Left colon (tissue), 2 donors: ENCODE measurements at regions not wholly inside any gene's neighbourhood (a gene's known extent, or its start where the extent isn't known, plus 50 kb on each side); places are given as distances from the start of the nearest gene placed in this dataset.

Source experiments
- ATAC-seq: fragments of 200-7000 bp; cut with Tn5 transposase; one replicate; pipeline ENCODE4 v1.9.1; 2020; ENCODE audit warnings: mild to moderate bottlenecking, moderate library complexity
- DNase-seq, 2 donors: peaks; one replicate each; pipeline ENCODE4 v3.0.0-alpha.2; 2020
- intact Hi-C, 2 donors: fragments of 100-400 bp; cut with DNase I in 1 of 2; cut with micrococcal nuclease in 1 of 2; formaldehyde crosslinking; loops; one replicate each; pipeline versions ENCODE4 v1.11.2 to v1.14.0; 2022; cut with DNase I, micrococcal nuclease
- donor health status: DM: no; HTN: no; CAD: no.
- donor health status: DM: yes; HTN: yes; CAD: no.

GRCh38 chr2:191738003-191738402, 60.1 kb downstream of the NABP1 start:
- intact Hi-C loops = no loop called here
- ATAC-seq = no peak
- DNase-seq = no peak

- intact Hi-C loops = no loop called here
- DNase-seq (no peak), ATAC-seq (no peak)
These were observed 60.7 kb downstream of the NABP1 start for GRCh38 chr2:191738667-191739066.

DNA sequence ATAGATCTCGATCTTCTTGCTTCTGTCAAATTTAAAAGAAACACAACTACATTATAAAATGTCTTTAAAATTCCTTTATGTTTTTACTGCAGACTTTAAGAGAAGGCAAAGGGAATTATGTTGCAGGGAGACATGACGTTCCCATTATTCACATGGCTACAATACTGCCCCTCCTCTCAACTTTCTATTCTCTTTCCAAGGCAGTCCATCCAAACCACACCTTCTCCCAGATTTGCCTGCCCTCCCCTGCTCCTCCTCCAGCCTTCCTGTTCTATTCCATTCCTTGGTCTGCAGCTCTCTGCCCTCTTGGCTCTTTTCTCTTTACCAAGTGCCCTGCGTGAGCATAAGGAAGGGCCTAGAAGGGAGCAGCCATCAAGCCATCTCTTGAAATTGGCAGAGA, 61.3 kb downstream of the NABP1 start:
- intact Hi-C loops = no loop called here
- DNase-seq (no peak), ATAC-seq (no peak)

DNA sequence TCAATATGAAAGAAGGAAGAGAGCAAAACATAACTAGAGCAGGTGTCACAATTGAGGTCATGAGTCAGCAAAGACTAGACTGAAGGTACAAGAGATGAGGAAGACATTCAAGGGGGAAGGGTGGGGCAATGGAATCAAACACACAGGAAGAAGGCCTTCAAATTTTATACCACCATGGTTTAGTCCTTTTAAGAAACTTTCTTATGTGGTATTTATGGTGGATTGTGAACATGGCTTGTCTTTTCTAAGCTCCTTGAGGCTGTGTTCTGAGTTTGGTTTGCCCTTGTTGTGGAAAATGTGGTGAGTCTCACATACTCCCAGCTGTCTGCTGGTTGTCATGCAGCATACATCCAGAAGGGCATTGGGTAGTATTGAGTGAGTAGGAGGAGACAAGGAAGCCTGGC, 62.1 kb downstream of the NABP1 start:
- DNase-seq (no peak), ATAC-seq (no peak)
- intact Hi-C loops = no loop called here

DNA sequence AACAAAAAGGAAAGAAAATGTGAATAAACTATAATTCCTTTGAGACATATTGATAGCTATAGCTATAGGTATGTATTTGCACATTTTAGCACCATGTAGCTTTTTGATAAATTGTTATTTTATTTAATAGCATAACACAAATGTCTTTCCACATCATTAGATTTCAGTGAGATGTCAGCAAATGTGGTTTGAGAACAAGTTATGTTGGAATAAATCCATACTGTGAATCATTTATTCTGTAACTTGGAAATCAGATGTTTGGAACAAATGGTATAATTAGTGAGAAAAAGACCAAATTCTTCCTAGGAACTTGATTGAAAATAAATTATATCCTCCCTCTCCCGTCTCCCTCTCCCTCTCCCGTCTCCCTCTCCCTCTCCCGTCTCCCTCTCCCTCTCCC, 62.8 kb downstream of the NABP1 start:
- intact Hi-C loops = no loop called here
- no peak for DNase-seq
- no peak for ATAC-seq

DNA sequence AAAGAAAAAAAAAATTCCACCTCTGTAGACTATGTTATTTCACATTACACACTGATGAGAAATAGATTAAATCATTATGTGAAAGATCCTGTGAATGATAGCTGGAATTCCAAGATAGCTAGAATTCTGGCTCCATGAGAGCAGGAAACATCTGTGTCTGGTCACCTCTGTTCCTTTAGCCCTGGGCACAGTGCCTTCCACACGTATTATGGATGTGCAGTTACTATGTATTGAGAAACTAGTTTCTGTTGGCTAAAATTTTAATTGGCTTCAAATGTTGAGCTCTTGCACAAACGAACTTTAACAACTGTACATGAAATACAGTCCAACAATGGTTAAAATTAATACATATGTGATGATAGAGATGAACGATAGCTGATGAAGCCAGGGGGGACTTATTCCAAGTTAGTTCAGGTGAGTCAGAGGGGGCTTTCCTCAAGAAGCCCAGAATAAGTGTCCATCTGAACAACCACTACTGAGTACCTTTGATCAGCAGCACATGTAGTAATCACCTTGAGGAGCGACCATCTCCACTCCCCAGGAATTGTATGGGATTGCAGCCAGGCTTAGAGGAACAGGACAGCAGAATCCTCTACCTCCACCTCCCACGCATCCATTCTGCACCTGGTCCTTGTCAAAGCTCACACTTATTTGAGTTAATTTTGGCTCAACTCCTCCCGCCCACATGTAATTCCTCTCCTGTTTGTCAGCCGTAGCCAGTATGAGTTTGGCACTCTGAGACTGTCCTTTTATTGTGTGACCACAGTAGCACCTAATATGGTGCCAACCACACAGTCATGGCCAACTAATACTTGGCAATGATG, 68.6 kb downstream of the NABP1 start:
- ATAC-seq (no peak), DNase-seq (no peak)
- intact Hi-C loops = no loop called here

- no peak for ATAC-seq
- intact Hi-C loops = no loop called here
- DNase-seq = no peak
These were observed 69.2 kb downstream of the NABP1 start for GRCh38 chr2:191747170-191747530.

DNA sequence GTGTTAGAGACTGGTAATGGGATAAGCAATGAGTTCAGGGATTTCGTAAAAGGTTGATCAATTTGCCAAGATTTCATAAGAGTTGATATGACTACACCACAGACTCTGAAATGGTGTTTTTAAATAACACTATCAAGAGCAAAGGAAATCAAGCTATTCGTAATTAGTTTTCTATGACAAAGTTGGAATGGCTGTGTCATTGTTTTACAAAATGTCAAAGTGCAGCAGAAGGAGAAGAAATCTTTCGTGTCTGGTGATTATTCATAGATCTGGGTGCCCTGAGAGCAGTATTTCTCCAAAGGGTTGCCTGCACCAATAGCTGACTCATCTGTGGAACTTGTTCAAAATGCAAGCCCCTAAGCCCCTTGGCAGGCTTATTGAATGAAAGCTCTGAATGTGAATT, 70.1 kb downstream of the NABP1 start:
- ATAC-seq = no peak

GRCh38 chr2:191748528-191749180, 70.7 kb downstream of the NABP1 start:
- DNase-seq (no peak), ATAC-seq (no peak)
- intact Hi-C loops = no loop called here

More for the DNA sequence above, 70.1 kb downstream of the NABP1 start:
- intact Hi-C loops = no loop called here
- DNase-seq = no peak

- DNase-seq (no peak), ATAC-seq (no peak)
- intact Hi-C loops = no loop called here
These were observed 71.2 kb downstream of the NABP1 start for GRCh38 chr2:191749181-191749540.

DNA sequence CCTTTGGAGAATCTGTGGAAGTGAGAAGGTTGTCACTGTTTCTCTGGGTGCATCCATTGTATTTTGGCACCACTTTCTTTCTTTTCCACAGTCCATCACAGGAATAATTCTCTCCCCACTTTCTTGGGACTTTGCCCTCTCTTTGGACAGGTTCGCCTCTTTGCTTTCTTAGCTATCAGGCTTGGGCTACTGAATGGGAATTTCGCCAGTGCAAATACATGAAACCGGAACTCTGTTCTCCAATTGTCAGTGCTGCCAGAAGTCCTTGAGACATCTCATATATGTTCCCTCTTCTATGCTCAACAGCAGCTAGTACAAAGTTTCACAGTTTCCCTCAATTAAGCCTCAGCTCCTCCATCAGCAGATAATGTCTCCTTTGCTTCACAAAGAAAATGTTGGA, 76.2 kb downstream of the NABP1 start:
- DNase-seq (no peak), ATAC-seq (no peak)
- intact Hi-C loops = no loop called here

DNA sequence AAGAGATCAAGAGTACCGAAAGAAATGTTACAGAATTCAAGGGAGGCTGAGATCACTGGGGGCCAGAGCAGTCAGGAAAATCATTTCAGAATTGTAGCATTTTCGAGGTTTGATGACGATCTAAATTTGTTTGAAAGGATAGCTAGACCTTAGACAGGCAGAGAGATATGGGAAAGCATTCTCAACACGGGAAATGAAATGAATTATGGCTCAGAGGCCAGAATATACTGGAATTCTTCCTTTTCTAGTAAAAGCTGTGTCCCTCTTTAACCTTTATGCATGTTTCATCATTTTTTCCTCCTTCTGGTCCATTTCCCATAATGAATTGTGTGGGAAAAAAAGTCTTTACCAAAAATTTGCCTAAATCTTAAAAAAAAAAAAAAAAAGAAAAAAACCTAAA, 78.8 kb downstream of the NABP1 start:
- DNase-seq (no peak), ATAC-seq (no peak)
- intact Hi-C loops = no loop called here

GRCh38 chr2:191757208-191757607, 79.3 kb downstream of the NABP1 start:
- ATAC-seq (no peak), DNase-seq (no peak)
- intact Hi-C loops = no loop called here

DNA sequence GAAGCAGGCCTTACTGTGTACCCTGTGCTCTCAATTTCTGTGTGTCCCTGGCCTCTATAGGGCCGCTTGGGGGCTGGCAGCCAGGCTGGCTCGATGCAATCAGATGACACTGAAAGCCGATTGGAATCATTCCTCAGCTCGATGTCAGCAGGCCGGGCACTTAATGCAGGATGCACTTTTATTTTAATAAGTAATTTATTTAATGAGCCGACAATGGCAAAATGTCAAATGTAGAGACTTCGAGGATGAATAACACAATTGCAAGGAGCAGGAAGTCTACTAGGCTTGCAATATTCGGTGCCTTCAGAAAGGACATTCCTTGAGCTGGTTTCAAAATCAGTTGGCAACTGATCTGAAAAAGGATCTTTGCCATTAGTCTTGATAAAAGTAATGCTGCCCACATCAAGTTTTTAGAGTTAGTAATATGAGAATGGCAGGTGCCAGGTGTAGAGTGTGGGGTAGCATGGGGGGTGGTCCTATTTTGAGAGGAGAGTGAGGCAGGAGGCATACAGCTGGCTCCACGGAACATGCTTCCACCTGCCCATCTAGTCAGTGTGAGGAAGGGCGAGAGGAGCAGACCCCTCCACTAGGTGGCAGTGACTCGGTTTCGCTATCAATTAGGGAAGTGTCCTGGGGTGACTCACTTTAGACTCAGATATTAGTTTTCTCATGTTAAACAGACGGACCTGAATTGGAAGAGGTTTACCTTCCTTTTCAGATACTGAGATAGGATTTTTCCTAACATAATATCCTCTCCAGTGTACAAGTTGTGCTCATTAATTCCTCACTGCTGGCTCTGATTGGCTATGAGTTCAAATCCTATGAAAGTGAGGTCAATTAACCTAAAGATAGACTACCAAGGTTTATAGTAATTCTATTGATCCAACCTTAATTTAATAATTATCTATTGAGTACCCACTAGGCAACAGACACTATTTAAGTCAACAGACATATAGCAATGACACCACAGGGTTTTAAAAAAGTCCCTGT, 80.9 kb downstream of the NABP1 start:
- DNase-seq (peak; percentile 36 to 45), ATAC-seq (peak; percentile 72)
- intact Hi-C loops = no loop called here

DNA sequence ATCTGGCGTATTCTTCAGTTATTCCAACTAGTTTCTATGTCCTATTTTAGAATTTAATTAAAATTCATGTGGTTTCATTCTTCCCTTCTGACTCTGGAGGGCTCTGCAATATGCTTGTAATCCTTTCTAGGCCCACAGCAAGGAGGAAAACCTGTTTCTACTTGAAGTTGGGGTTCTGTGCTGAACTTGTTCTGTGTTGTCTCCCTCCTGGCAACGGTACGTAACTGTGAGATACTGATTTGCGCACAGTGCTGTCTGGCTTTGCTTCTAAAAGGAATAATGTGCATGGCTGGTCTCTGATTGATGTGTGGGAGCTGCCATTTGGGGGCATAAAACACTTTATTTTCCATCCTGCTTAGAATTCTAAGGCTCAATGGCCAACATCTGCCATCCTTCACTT, 81.7 kb downstream of the NABP1 start:
- intact Hi-C loops = no loop called here
- no peak for ATAC-seq
- no peak for DNase-seq

GRCh38 chr2:191760655-191761262, 82.8 kb downstream of the NABP1 start:
- no peak for ATAC-seq
- DNase-seq = no peak
- intact Hi-C loops = no loop called here

- no peak for ATAC-seq
- no peak for DNase-seq
- intact Hi-C loops = no loop called here
These were observed 73.8 kb downstream of the CAVIN2 start for GRCh38 chr2:191773136-191773535.

- no peak for ATAC-seq
- DNase-seq = no peak
- intact Hi-C loops = no loop called here
These were observed 69.5 kb downstream of the CAVIN2 start for GRCh38 chr2:191777351-191777750.

DNA sequence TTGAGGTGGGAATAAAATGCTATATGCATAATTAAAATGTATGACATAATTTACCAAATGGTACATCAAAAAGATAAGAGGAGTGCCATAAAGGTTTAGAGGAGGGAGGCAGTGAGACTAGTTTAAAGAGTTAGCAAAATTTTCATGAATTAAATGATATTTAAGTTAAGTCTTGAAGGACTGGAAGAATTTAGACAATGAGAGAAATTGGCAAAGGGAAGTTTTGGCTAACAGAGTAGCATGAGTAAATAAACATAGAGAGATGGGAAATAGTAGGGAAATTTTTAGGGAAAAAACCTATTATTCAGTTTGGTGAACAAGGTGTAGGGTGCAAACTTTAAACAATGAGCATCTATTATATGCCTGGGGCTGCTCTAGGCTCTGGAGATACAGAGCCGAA, 68.8 kb downstream of the CAVIN2 start:
- intact Hi-C loops = no loop called here
- no peak for DNase-seq
- ATAC-seq = no peak
